ENCODE measurements at regions not wholly inside any gene's neighbourhood (a gene's known extent, or its start where the extent isn't known, plus 50 kb on each side); places are given as distances from the start of the nearest gene placed in this dataset.

GRCh38 chr6:150767571-150768018 lies 97.9 kb upstream of the MTHFD1L start:
- no peak overlapping the region for H3K4me3 ChIP-seq (ENCODE audit: control insufficient read depth, low read depth, low read length)
- DNase-seq (ENCODE audit: low read depth) = no peak

GRCh38 chr6:150770637-150771036 lies 94.9 kb upstream of the MTHFD1L start:
- no peak for DNase-seq (ENCODE audit: low read depth)
- no peak overlapping the region for H3K4me3 ChIP-seq (ENCODE audit: control insufficient read depth, low read depth, low read length)
- no peak for TF ChIP-seq CTCF (conservative IDR thresholded peaks at IDR 0.05; ENCODE audit: control insufficient read depth, insufficient read depth, low read depth, low read length)

More at GRCh38 chr6:150767571-150768018, 97.9 kb upstream of the MTHFD1L start:
- TF ChIP-seq CTCF (conservative IDR thresholded peaks at IDR 0.05; ENCODE audit: control insufficient read depth, insufficient read depth, low read depth, low read length) = no peak

DNA sequence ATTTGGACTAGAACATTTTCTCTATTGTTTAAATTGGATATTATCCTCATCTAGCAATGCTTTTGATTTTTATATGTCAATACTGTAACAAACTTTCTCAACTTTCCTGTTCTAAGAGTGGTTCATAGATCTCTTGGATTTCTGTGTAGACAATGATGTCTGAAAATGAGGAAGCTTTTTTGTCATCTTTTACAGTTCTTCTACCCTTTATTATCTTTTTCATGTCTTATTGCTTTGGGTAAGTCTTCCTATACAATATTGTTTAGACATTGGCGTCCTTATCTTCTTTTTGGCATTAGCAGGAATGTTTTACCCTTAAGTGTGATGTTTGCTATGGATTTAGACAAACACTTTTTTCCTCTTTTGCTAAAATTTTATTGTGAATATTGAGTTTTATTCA lies 91.5 kb upstream of the MTHFD1L start:
- no peak for TF ChIP-seq CTCF (conservative IDR thresholded peaks at IDR 0.05; ENCODE audit: control insufficient read depth, insufficient read depth, low read depth, low read length)
- DNase-seq (ENCODE audit: low read depth) = no peak
- no peak overlapping the region for H3K4me3 ChIP-seq (ENCODE audit: control insufficient read depth, low read depth, low read length)

DNA sequence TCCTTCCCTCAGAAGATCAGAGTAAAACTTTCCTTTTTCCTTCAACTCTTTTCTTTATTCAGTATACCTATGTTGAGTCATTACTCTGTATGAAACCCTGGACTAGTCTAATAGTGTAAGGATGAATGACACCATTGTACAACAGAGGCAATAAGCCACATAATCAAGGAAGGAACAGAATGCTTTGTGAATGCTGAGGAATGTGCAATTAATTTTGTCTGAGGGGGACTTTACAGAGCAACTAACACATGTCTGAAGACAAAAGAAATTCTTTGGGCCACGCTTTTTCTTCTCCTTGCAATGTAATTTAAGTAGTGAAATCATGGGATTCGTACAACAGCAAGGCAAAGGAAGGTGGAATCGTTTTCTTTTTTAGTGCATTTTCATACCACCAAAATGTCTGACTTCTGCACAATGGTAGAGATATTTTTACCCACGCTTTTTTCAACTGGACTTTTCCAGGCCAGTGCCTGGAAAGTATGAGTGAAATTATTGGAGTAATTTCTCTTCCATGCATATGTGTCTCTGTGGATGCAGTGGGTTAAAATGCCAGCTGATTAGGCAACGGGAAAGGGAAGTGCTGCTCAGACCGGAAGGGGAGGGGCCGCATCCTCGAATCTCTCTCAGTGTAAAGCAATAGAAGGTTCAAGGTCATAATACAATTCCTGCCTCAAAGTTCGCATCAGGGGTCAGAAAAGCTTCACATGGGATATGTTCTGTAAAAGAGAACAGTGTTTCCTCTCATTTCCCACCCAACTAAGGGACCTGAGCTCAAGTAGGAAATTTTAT lies 89.9 kb upstream of the MTHFD1L start:
- H3K4me3 ChIP-seq (ENCODE audit: control insufficient read depth, low read depth, low read length) = no peak overlapping the region
- DNase-seq (ENCODE audit: low read depth) = no peak

DNA sequence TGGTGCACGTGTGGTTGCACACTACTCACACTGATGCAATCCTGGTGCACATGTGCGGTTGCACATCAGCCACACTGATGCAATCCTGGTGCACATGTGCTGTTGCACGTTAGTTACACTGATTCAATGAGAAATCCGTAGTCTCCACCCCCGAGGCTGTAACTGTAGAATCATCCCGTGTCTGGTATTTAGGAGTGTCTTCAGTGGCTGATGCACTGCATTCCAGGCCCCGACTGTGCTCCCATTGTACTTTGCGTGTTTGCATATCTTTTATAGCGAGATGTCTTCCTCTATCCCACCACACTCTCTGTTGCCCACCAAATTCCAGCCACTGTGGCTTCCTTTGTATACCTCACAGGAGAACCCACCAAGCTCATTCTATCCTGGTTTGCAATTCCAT lies 87.8 kb upstream of the MTHFD1L start:
- DNase-seq (ENCODE audit: low read depth) = no peak
- H3K4me3 ChIP-seq (ENCODE audit: control insufficient read depth, low read depth, low read length) = no peak overlapping the region
- no peak for TF ChIP-seq CTCF (conservative IDR thresholded peaks at IDR 0.05; ENCODE audit: control insufficient read depth, insufficient read depth, low read depth, low read length)

More for the DNA sequence above, 89.9 kb upstream of the MTHFD1L start:
- no peak for TF ChIP-seq CTCF (conservative IDR thresholded peaks at IDR 0.05; ENCODE audit: control insufficient read depth, insufficient read depth, low read depth, low read length)

- no peak for DNase-seq (ENCODE audit: low read depth)
- H3K4me3 ChIP-seq (ENCODE audit: control insufficient read depth, low read depth, low read length) = no peak overlapping the region
- no peak for TF ChIP-seq CTCF (conservative IDR thresholded peaks at IDR 0.05; ENCODE audit: control insufficient read depth, insufficient read depth, low read depth, low read length)
Observed at GRCh38 chr6:150783813-150784212, 81.7 kb upstream of the MTHFD1L start.

All from fibroblast of mammary gland (primary cell).